Uterus (tissue), 2 donors: ENCODE measurements at regions not wholly inside any gene's neighbourhood (a gene's known extent, or its start where the extent isn't known, plus 50 kb on each side); places are given as distances from the start of the nearest gene placed in this dataset.

ENCODE experiments used
- CTCF ChIP-seq, 4 experiments: fragments of 200-600 bp in 2 of 4; fragments of 450-650 bp in 2 of 4; sonication (generic) in 2 of 4; IDR thresholded peaks; one replicate each; pipeline ENCODE4 v1.5.1; 2016 to 2019; ENCODE audit warnings: antibody characterized with exemption in 4 of 4, mild to moderate bottlenecking in 2 of 4, moderate library complexity in 1 of 4
- POLR2A ChIP-seq, 2 donors: fragments of 450-650 bp; IDR thresholded peaks; one replicate each; pipeline ENCODE4 v1.6.1; 2016; ENCODE audit warnings: antibody characterized with exemption in 2 of 2, mild to moderate bottlenecking in 1 of 2, moderate library complexity in 1 of 2

- TF ChIP-seq CTCF (IDR thresholded peaks at IDR 0.05) (no peak), POLR2A (IDR thresholded peaks at IDR 0.05) (no peak)
These were observed 127.7 kb upstream of the FZD8 start for GRCh38 chr10:35769795-35770194.
